GM10266 (cell line): ENCODE measurements at regions not wholly inside any gene's neighbourhood (a gene's known extent, or its start where the extent isn't known, plus 50 kb on each side); places are given as distances from the start of the nearest gene placed in this dataset.

ENCODE experiments used
- DNase-seq: peaks from one replicate; pipeline ENCODE4 v3.0.0; 2012; ENCODE audit errors: extremely low spot score
- TF ChIP-seq, protein P1 (sequence below): IDR thresholded peaks from 2 replicates; pipeline ENCODE4 v1.5.1; 2012; ENCODE audit warnings: mild to moderate bottlenecking, low read depth; ENCODE audit not compliant: control insufficient read depth, insufficient read depth; ENCODE audit errors: missing control alignments

DNA sequence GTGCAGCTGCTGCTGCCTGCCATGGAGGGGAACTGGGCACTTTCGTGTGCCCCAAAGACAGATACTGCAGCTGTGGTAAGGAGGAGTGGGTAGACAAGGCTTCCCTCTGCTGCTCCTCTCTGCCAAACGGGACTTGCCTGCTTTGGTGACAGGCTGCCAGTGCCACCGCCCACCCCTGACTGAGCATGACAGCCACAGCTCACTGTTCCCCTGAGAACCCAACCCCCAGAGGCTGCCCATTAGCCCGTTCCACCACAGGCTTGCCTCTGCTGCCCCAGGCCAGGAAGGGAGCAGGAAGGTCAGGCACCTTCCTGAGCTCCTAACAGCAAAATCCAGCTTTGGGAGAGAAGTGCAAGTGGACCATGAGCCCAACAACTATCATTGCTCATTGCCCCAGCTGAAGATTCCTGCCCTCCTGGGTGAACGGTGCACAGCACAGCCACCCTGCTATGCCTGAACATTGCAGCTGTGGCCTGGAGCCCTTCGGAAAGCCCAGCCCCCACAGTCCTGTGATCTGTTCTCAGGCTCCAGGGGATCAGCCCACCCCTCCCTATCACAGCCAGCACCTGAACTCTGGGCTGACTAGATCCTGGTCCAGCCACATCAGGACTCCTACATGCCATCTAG lies 58.7 kb upstream of the ANTXRL start:
- TF ChIP-seq, protein P1, sequence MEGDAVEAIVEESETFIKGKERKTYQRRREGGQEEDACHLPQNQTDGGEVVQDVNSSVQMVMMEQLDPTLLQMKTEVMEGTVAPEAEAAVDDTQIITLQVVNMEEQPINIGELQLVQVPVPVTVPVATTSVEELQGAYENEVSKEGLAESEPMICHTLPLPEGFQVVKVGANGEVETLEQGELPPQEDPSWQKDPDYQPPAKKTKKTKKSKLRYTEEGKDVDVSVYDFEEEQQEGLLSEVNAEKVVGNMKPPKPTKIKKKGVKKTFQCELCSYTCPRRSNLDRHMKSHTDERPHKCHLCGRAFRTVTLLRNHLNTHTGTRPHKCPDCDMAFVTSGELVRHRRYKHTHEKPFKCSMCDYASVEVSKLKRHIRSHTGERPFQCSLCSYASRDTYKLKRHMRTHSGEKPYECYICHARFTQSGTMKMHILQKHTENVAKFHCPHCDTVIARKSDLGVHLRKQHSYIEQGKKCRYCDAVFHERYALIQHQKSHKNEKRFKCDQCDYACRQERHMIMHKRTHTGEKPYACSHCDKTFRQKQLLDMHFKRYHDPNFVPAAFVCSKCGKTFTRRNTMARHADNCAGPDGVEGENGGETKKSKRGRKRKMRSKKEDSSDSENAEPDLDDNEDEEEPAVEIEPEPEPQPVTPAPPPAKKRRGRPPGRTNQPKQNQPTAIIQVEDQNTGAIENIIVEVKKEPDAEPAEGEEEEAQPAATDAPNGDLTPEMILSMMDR: no peak
- DNase-seq: no peak

DNA sequence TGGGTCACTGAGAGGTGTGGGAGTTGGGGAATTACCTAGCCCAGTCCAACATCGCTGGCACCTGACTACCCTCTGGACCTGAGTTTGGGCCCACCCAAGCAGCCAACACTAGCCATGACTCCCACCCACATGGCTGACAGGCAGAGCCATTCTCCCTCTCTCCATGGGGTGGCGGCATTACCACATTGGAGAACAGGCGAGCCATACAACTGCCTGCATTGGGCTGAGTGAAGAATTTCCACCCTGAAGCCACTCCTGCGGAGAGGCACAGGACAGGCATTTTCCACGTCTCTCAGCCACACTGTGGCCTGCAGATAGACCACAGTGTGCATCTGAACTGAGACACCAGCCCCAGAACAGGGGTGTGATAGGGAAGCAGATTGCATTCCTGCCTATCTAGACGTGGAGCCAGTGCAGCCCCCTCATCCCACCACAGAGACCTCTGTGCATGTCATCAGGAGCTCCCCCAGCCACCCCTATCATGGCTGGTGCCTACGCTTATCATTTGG lies 58.2 kb upstream of the ANTXRL start:
- TF ChIP-seq, protein P1: peak; percentile 93
- peak; percentile 74 for DNase-seq

DNA sequence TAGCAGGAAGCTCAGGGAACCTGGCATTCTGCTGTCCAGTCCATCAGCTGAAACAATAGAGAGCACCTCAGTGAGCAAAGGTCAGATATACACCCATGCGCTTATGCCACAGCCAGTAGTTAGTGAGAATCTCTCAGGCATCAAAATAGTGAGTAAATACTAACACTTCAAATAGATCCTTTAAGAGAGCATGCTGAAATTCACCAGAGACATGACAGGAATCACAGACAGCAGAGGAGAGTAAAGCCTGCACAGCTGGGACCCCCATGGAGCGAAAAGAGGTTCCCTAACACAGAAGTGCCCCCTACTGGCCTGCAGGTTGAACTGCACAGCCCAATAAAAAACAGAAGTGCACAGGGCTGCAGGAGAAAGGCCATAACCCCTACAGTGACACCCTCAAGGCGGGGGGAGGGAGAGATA lies 57.6 kb upstream of the ANTXRL start:
- TF ChIP-seq, protein P1: peak; percentile 38
- DNase-seq: no peak

DNA sequence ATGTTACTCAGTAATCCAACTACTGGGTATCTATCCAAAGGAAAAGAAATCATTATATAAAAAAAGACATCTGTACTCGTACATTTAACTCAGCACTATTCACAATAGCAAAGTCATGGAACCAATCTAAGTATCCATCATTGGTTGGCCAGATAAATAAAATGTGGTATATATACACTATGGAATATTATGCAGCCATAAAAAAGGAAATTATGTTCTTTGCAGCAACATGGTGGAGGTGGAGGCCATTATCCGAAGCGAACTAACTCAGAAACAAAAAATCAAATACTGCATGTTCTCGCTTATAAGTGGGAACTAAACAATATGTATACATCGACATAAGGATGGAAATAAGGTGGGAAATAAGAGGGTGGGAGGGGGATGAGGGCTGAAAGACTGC lies 56.2 kb upstream of the ANTXRL start:
- DNase-seq: no peak
- TF ChIP-seq, protein P1: no peak

DNA sequence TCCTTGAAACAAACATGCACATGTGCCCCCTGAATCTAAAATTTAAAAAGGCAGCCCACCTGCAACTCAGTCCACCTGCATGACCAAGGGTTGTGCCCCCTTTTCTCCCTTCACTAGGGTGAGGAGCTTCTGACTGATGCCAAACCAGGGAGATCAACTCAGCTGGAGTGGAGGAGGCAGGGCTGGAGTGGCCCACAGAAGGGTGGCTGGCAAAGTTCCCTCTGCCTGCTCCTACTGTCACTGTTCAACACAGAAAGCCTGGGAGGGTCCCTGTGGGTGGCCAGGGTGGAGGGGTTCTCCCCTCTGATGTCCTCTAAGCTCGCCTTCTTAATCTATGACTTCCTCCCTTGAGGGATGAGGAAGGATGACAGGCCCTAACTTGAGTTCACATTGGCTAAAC lies 55.7 kb upstream of the ANTXRL start:
- no peak for DNase-seq
- TF ChIP-seq, protein P1: no peak

DNA sequence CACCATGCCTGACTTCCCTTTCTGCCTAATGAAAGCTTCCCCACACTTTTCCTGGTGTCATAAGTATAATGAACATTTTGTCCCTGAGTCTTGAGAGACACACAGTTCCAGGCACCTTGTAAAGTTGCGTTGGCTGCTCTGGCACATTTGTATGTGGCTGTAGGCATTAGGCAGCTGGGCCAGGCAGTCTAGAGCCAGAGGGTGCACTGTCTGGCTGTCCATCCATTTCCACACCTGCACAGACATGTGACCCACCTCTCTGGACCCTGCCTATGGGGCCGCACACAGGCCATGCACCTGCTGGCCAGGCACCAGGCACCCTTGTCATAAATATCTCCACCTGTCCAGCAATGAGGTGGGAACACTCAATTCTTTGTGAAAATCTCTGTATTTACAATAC lies 54.7 kb upstream of the ANTXRL start:
- no peak for DNase-seq
- TF ChIP-seq, protein P1: no peak

DNA sequence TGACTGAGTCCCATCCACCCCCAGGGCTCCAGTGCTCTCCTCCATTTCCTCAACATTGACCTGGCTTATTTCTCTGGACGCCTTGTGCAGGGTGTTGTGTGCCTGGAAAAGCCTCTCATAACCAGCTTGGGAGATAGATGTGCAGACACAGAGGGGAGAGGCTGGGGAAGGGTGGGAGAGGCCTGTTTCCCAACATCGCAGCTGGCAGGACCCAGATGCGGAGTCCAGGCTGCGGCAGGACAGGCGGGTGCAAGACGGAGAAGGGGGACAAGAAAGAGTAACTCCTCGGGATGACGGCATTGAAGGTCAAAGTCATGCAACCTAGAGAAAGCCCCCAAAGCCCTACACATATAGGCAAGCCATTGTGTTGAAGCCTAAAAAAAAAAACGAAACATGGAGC lies 54.1 kb upstream of the ANTXRL start:
- DNase-seq: no peak
- TF ChIP-seq, protein P1: no peak
